Pulmonary artery endothelial cell (primary cell): ENCODE measurements at regions not wholly inside any gene's neighbourhood (a gene's known extent, or its start where the extent isn't known, plus 50 kb on each side); places are given as distances from the start of the nearest gene placed in this dataset.

Experiments used
- DNase-seq: peaks from one replicate; pipeline ENCODE4 v3.0.0-alpha.2; 2011; ENCODE audit warnings: low read depth, low spot score

DNA sequence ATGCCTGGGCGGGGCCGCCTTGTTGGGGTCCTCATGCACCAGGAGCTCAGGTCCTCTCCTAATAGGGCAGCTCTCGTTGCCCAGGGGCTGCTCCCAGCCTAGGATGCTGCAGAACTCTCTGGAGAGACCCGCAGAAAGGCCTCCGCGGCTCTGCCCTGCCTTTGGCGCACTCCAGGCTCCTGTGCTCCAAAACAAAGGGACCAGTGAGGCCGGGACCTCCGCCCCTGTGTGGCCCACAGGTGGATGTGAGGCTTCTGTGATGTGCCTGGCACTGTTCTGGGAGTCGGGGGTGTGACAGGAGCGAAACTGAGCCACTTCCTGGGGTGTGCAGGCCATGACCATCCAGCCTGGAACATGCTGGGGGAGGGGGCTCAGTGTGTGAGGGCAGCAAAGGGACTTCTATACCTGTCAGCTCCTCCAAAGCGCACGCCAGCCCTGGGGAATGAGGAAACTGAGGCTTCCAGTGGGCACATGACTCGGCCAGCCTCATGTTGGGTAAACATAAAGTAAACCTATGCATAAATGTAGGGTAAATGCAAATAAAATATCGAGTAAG lies 153.2 kb downstream of the IRF8 start:
- no peak for DNase-seq

DNA sequence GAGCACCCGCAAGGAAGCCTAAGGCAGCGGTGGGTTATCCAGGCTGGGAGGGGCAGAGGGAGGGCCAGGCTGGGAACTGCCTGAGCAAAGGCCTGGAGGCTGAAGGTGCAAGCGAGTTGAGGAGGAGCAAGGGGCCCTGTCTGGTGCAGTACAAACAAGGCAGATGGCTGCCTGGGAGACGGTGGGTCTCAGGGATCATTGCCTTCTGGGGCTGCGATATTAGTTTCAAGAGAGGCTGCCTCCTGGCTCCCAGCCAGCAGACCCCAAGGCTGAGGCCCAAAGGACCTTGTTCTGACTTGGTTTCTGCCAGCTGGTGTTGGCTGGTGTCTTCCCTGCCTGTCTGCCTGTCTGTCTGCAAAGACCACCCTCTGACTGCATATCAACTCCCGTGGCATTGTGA lies 154.0 kb downstream of the IRF8 start:
- DNase-seq: no peak

DNA sequence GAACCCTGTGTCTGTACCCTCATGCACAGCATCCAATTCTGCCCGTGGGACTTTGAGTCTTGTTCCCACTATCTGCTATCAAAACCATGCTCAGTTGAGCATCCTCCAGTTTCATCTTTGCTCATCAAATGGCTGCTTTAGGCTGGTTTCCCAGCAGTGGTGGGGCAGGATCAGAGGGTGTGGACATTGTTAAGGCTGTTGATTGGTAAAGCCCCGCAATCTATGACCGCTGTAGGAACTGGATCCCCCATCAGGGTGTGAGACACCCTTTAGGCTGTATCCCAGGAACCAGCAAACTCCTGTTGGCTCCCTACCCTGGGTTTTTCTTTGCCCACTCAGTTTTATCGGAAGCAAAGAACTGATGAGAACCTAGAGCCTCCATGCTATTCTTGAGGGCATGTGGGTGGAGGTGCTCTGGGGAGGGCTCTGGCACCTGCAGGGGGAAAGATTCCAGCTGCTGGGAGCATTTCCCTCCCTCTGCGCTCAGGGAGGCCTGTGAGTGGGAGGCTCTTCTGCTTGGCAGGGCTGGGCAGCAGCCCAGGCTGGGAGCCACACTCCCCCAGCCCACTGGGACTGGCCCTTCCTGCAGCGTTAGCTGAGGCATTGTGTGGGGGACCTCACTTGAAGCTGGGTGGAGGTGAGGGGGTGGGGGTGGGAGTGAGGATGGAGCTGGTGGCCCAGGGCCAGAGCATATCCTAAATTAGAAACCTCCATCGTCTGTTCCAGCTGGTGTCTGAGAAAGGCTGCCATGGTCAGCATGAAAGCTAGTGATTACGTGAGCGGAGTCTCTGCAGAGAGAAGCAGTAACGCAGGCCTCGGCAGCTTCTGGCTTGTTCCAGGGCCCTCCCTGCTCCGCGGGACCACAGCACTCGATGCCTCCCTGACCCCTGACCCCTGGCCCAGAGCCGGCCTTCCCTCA lies 160.6 kb downstream of the IRF8 start:
- DNase-seq: no peak

DNA sequence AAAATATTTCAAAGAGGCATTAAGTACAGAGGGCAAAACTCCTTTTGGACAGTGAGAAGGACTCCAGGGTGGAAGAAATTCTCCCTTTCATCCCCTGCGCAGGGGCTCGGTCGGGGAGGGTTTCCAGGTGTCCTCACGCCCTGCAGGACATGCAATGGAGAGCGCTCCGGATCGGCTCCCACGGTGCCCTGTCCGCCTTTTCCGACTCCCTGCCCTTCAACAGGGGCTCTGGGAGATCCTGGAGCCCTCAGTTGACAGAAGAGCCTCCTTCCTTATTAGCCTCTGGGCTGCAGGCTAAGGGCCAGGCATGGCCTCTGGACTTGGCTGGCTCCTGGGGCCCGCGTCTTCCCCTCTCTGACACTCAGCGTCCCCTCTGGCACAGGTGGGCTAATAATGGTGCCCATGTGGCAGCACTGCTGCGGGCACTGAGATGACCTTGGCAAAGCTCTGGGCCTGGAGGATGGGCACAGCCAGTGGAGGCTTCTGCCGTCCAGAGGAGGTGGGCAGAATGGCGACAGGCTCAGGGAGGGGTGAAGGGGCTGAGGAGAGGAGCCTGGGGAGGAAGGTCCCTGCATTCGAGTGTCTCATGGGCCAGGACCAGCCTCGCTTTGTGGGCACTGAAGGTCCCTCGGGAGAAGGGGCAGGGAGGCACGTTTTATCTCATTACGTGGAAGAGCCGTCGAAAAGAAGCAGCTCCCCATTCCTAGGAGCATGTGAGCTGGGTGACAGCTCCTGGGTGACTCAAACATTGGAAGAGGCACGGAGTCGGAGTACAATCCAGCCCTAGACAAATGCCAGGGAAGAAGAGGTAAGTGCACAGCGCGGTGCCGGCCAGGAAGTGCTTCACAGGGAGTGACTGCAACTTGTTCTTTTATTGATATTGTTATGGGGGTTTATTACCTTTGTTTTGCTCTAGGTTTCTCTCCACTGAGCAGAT lies 161.7 kb downstream of the IRF8 start:
- no peak for DNase-seq

DNA sequence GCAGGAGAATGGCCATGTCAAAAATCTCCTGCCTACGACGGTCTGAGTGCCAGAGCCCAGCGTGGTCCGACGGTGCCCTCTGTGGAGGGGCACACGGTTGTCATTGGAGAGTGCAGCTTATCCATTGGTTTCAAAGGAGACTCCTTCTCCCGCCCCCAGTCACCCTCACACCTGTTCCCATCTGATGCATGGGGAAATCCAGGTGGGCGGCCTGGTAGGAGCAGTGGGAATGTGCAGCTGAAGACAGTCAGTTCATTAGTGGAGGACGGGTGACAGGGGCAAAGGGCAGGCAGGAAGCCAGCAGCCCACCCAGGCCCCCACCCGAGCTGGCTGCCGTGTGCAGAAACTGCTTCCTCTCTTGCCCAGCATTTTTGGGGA lies 162.3 kb downstream of the IRF8 start:
- DNase-seq: no peak

DNA sequence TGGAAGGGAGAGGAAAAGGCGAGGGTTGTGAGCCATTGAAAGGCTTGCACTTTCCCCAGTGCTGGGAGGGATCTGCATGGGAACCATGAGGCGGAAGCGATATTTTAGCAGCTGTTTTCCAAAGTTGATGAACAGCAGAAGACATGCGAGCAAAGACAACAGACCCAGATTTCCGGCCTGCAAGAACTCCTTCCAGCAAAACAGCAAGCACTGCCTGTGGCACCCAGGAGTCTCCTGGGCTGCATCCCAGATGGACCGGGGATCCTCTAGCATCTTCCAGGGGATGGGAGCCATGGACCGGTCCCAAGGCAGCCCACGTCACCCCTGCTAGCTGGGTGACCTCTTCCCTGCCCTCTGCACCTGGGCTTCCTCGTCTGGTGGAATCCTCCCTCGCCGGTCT lies 162.8 kb downstream of the IRF8 start:
- no peak for DNase-seq

DNA sequence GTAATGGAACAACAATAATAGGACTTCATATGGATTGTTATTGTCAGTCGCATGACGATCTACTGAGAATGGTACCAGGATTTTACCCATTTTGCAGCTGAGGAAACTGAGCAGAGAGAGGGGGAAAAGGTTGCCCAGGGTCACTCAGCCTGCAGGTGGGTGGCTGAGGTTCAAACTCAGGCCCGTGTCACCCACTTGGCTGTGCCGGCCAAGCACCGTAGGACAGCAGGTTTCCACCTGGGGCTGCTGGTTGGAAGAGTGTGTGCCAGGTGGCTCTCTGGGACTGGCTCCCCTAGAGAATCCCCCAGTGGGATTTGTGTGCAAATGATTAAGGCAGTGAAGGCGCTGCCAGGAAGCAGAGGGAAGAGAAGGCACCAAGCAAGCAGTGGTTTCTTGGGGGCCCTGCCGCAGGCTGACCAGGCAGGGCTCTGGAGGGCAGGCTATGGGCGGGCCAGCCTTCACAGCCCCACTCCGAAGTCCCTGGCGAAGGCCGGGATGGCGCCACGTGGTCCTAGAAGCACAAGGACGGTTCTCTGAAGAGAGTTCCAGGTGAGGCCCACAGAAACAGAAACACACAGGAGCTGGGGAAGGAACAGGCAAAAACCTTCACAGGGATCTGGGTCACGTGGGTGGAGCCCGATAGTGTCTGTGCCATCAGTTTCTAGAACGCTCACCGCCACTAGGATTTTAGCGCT lies 163.5 kb downstream of the IRF8 start:
- no peak for DNase-seq

DNA sequence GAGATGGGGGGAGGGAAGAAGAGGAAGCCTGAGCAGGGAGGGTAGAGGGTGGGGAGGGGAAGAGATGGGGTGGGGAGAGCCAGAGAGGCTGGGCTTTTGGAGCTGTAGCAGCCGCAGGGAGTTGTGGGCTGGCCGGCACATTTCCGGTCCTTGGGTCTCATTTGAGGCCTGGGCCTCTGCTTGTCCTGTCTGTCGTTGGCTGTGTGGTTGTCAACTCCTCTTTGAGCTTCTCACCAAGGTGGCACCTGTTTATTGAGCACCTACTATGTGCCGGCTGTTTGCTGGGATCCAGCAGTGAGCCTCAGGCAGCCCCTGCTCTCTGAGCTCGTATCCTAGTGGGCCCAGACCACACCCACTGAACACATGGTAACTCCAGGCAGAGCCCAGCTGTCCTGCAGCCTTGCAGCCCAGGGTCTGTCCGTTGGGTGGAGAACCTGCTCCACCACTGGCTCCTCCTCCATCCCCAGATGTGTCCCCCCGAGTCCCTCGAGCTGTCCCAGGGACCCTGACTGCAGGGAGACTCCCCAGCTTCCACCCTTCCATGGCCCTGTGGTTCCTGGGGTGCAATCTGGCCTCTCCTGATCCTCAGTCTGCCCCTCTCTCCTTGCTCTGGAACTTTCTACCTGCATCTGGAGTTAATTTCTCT lies 164.9 kb downstream of the IRF8 start:
- no peak for DNase-seq

DNA sequence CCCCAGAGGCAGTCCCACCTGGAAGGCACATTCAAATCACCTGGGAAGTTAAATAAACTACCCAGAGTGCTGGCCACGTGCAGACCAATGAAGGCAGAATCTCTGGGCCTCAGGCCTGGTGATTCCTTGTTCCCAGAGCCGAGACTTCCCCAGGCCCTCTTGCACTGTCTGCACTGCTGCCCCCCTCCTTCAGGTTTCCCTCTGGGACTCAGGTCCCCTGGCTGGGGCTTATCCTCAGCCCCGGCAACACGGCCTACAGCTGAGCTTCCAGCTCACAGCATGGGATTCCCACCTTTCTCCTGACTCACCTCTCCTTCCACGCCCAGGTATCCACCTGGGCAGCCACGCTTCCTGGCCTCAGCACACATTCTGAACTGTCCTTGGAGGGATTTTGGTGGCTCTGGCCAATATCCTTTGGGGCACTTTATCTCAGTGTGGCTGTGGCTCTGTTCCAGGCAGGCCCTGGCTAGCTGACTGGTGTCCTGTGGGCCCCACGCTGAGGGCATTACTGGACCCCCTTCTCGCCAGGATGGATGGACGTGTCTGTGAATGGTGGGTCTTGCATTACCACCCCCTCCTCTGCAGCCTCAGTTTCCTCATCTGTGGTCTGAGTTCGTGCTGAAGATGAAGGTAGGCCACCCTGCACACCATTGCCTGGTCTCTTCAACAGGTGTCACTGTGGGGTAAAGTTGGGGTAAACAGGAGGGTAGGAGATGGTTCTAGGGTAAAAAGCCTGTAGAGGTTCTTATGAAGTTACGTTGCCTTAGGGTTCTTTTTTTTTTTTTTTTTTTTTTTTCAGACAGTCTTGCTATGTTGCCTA lies 165.7 kb downstream of the IRF8 start:
- no peak for DNase-seq

DNA sequence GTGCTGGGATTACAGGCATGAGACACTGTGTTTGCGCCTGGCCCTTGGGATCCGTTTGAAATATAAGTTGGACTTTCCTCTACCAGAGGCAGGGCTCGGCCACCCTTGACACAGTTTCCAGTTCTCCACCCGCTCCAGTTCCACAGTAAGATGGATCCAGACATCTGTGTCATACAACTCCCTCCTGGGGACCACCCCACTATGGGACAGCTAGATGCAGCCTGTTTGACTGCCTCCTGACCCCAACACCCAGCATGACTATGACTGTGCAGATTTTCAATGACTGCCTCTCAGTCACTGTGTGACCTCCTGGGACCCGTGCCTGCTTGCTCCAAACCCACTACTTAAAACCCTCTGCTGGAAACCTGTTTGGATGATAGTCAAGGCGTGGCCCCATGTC lies 166.7 kb downstream of the IRF8 start:
- DNase-seq: no peak

DNA sequence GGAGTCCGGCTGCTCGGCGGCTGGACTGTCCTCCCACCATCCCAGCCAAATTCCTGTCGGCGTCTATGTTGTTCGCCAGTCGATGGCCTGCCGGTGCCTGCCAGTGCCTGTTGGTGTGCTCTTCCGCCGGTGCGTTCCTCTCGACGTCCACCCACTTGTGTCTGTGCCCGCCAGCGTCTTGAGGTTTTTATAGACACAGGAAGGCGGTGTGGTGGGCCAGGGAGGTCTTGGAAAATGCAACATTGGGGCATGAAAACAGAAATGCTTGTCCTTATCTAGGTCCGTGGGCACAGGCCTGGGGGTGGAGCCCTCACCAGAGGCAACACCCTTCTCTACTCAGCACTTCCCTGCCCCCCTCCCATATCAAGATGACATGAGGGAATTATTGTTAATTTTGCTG lies 167.8 kb downstream of the IRF8 start:
- no peak for DNase-seq

DNA sequence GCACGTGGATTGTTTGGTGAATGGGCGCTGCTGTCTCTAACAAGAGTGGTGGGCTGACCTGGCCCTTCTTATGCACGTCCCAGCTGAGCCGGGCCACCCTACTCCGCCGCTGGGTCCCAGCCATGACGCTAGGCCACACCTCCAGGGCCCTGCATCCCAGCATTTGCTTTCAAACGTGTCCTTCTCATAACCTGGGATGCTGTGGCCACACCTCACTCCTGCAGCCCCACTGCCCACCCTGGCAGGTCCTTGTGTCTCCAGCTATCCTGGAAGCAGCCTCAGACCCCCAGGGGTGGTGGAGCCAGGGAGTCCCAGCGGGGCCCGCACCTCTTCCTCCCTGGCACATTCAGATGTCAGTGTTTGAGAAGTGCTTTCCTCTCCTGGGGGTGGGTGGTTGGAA lies 168.6 kb downstream of the IRF8 start:
- no peak for DNase-seq

DNA sequence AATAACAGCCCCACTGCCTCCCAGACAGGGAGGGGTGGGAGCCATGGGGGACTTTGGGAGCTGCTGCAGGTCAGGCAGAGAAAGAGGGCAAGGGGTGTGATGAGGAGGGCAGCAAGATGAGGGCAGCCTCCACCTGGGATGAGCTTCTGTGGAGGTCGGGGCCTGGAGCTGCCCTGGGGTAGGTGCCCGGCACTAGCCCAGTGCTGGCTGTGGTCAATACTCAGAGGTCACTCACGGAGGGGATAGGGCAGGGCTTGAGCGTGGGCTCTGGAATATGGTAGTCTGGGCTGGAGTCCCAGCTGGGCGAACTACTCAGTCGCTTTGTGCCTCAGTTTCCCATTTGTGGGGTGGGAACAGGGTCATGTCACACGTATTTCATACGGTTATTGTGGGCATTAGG lies 169.0 kb downstream of the IRF8 start:
- DNase-seq: no peak

DNA sequence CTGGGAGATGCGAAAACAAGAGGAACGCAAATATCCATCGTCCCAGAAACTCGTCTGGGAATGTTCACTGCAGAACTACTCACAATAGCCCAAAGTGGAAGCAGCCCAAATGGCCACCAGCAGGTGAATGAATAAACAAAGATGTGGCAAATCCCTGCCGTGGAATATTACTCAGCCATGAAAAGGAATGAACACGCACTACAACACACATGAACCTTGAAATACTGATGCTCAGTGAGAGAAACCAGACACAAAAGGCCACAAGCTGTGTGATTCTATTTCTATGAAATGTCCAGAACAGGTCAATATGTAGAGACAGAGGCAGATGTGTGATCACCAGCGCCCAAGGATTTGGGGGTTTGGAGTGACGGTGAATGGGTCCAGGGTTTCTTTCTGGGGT lies 169.8 kb downstream of the IRF8 start:
- no peak for DNase-seq

DNA sequence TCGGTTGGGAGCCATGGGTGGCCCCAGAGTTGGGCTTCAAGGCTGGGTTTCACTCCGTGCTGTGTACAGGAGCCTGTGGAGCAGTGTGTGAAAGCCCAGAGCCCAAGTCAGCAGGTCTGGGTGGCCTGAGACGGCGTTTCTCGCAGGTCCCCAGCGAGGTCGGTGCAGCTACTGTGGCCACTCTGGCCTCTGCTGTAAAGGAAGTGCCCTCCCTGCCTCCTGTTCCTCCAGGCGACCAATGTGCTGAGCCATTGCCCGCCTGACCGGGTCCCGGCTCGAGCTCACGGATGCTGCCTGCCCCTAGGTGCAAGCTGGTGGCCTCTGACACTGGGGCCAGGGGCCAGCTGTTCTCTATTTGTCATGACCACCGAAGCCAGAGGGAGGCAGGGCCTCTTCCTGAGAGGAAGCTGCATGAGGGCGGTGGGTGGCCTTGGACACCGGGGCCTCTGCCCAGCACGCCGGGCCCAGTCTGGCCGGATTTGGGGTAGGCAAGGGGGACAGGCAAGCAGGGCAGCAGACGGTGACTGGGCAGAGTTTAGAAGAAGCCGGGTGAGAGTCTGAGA lies 170.9 kb downstream of the IRF8 start:
- DNase-seq: no peak

DNA sequence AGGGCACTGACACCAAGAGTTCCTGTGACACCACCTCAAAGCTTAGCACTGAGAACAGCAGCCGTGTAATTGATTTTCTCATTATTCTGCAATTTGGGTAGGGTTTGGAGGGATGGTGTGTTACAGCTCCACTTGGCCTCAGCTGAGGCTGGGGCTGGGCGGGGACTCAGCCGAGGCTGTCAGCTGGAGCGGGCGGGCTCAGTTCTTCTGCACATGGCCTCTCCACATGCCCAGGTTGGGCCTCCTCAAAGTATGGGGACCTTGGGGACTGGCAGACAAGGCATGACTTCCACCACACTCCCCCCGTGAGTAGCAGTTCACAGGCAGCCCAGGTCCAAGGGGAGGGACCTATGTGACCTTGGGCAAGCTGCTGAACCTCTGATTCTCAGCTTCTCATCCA lies 171.5 kb downstream of the IRF8 start:
- DNase-seq: no peak

DNA sequence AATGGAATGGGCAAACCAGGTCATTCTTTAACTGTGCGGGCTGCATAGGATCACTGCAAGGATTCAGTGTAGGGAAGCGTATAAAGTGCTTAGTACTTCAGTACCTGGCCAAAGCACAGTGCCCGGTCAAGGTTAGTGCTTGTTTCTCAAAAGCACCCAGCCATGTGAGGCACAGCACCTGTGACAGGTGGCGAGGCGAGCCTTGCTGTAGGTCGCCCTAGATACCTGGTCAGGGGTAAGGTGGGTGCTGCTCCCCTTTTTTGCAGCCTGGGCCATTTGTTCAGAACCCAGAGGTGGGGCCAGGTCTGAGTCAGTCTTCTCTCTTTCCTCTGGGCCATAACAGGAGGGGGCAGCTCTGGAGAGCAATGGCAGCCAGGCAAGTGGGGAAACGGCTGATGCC lies 172.0 kb downstream of the IRF8 start:
- DNase-seq: no peak

DNA sequence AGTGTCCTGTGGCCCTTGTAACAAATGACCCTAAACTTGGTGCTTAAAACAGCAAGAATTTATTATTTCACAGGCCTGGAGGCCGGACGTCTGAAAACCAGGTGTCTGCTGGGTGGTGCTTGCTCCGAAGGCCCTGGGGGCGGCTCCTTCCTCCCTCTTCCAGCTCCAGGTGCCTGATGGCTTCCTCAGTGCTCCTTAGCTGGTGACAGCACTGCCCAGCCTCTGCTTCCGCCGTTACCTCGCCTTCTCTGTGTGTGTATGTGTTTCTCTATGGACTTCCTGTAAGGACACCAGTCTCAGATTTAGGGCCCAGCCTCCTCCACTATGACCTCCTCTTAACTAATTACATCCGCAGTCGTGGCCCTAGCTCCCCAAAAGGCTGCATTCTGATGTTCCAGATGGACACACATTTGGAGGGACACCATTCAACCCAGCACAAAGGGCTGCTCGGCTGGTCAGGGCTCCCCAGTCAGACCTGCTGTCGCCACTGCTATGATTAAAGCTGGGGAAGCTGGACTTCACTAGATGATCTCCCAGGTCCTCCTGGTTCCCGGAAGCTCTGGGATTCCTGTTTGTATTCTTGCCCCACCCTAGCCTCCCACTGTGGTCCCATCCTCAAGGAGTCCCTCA lies 172.8 kb downstream of the IRF8 start:
- DNase-seq: no peak

DNA sequence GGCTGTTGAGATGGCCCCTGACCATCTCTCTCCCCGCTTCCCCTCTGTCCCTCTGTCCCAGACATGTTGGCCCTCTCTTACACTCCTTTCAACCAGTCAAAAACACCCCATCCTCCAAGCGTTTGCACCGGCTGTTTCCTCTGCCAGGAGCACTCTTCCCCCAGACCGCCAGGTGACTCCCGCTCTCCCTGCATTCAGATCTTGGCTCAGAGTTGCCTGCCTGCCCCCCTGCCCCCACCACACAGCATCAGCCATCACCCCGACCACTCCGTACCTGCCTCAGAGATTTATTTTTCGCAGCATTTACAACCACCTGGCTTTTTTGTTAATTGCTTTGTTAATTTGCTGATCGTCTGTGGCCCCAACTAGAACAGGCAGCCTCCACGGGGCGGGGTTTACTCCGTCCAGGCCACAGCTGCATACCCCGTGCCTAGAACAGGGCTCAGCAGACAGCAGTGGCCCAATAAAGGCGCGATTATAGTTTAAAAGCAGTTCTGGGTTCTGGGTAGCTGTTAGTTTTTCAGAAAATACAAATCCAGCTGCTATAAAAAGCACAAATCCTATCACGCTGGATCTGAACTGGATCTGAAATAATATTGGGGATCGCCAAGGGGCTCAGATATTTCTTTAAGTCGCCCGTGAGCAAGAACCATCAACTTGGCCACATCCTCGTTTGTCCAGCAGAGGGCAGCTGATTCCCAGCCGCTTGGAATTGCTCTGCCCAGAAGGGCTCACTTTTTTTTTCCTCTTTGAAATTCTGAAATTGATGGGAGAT lies 173.6 kb downstream of the IRF8 start:
- DNase-seq: peak; percentile 10
